Esophagus squamous epithelium (tissue), 4 donors: ENCODE measurements at regions not wholly inside any gene's neighbourhood (a gene's known extent, or its start where the extent isn't known, plus 50 kb on each side); places are given as distances from the start of the nearest gene placed in this dataset.

ENCODE experiments used
- POLR2A ChIP-seq, 4 donors: fragments of 450-650 bp; IDR thresholded peaks; one replicate each; pipeline ENCODE4 v1.6.1; 2017; ENCODE audit warnings: antibody characterized with exemption in 4 of 4, mild to moderate bottlenecking in 4 of 4, moderate library complexity in 3 of 4
- TF ChIP-seq, protein P1 (sequence below), 6 experiments: fragments of 450-650 bp in 4 of 6; fragments of 200-600 bp in 2 of 6; sonication (generic) in 2 of 6; IDR thresholded peaks; one replicate each; pipeline ENCODE4 v1.5.1; 2016 to 2019; ENCODE audit warnings: antibody characterized with exemption in 6 of 6, mild to moderate bottlenecking in 4 of 6, moderate library complexity in 4 of 6

DNA sequence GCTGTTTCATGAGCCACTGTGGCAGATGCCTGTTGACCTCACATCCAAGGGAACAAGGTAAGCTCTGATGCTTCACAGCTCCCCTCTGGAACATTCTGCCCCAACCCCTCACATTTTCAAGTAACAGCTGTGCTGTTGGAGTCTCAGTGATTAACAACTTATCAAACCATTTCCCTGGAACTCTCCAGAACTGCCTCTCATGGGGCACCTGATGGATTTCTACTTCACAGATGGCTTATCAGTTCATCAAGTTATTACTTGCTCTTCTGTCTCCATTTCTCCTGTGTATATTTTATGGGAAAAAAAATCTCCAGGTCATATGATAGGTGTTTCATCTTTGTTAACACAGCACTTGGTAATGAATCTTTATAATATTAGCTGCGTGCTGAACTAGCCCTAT, 322.4 kb downstream of the MAN2A1 start:
- TF ChIP-seq, protein P1, sequence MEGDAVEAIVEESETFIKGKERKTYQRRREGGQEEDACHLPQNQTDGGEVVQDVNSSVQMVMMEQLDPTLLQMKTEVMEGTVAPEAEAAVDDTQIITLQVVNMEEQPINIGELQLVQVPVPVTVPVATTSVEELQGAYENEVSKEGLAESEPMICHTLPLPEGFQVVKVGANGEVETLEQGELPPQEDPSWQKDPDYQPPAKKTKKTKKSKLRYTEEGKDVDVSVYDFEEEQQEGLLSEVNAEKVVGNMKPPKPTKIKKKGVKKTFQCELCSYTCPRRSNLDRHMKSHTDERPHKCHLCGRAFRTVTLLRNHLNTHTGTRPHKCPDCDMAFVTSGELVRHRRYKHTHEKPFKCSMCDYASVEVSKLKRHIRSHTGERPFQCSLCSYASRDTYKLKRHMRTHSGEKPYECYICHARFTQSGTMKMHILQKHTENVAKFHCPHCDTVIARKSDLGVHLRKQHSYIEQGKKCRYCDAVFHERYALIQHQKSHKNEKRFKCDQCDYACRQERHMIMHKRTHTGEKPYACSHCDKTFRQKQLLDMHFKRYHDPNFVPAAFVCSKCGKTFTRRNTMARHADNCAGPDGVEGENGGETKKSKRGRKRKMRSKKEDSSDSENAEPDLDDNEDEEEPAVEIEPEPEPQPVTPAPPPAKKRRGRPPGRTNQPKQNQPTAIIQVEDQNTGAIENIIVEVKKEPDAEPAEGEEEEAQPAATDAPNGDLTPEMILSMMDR (IDR thresholded peaks at IDR 0.05), result no peak
- TF ChIP-seq POLR2A (IDR thresholded peaks at IDR 0.05), result no peak
